Bronchial epithelial cell (primary cell): ENCODE measurements at regions not wholly inside any gene's neighbourhood (a gene's known extent, or its start where the extent isn't known, plus 50 kb on each side); places are given as distances from the start of the nearest gene placed in this dataset.

Experiments used
- DNase-seq: peaks from one replicate; pipeline ENCODE4 v3.0.0-alpha.2; 2010; ENCODE audit warnings: low read depth
- FAIRE-seq: peaks from 2 replicates; lab custom pipeline; 2011; peaks lifted over from hg19 to GRCh38; lab: Jason Lieb, UNC
- H3K27me3 ChIP-seq: 2 replicates; pipeline ENCODE4 v1.5.1; 2011; ENCODE audit warnings: low read length; ENCODE audit not compliant: control insufficient read depth, insufficient read depth
- H3K36me3 ChIP-seq: 2 replicates; pipeline ENCODE4 v1.5.1; 2011; ENCODE audit warnings: low read length; ENCODE audit not compliant: control insufficient read depth, insufficient read depth
- H3K4me3 ChIP-seq: 2 replicates; pipeline ENCODE4 v1.5.1; 2011; ENCODE audit warnings: mild to moderate bottlenecking, low read depth, low read length, control low read depth
- TF ChIP-seq, protein P1 (sequence below): IDR thresholded peaks from 2 replicates; pipeline ENCODE4 v1.5.1; 2011; ENCODE audit warnings: mild to moderate bottlenecking, moderate library complexity, low read length, control low read depth, inconsistent platforms; ENCODE audit not compliant: insufficient read depth, severe bottlenecking

DNA sequence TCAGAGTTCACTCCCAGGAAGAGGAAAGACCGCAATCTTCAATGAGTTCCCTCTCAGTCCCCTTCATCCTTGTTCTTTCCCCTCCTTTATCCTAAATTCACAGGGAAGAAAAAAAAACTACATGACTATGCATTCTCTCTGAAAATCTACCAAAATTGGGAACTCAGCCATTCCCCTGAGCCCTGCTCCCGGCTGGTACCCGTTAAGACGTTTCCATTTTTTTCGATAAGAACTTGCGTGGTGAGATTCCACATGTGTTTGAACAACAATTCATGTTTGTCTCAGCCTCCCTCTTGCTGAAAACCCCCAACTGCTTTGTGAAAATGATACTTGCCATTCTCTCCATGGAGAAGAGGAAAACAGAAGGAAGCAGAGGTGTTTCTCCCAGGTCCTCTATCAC lies 318.7 kb upstream of the ID2 start:
- Histone ChIP-seq H3K27me3 (no peaks in the 10 kb centered on the region), H3K36me3 (no peaks in the 10 kb centered on the region), H3K4me3 (no peak overlapping the region)
- TF ChIP-seq, protein P1, sequence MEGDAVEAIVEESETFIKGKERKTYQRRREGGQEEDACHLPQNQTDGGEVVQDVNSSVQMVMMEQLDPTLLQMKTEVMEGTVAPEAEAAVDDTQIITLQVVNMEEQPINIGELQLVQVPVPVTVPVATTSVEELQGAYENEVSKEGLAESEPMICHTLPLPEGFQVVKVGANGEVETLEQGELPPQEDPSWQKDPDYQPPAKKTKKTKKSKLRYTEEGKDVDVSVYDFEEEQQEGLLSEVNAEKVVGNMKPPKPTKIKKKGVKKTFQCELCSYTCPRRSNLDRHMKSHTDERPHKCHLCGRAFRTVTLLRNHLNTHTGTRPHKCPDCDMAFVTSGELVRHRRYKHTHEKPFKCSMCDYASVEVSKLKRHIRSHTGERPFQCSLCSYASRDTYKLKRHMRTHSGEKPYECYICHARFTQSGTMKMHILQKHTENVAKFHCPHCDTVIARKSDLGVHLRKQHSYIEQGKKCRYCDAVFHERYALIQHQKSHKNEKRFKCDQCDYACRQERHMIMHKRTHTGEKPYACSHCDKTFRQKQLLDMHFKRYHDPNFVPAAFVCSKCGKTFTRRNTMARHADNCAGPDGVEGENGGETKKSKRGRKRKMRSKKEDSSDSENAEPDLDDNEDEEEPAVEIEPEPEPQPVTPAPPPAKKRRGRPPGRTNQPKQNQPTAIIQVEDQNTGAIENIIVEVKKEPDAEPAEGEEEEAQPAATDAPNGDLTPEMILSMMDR, result no peak
- DNase-seq (no peak), FAIRE-seq (no peak)

DNA sequence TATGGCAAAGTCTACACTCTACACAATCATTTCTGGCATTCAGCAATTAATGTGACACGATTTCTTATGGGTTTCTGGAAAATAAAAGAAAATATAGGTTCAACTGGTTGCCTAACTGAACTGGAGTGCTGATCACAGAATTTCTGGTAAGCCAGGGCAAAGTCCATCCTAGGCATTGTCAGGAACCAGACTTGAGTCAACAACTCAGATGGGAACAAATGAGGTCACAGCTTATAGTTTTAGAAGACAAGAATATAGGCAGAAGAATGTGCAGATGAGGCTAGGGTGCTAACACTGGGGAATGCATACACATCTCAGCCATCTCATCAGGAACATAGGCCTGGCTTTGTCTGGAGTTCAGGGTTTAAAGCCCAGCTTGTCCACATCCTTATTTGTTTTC lies 317.2 kb upstream of the ID2 start:
- H3K4me3 ChIP-seq, result no peak overlapping the region
- H3K36me3 ChIP-seq, result no peaks in the 10 kb centered on the region
- FAIRE-seq, result no peak
- H3K27me3 ChIP-seq, result no peaks in the 10 kb centered on the region
- TF ChIP-seq, protein P1, result no peak
- no peak for DNase-seq

DNA sequence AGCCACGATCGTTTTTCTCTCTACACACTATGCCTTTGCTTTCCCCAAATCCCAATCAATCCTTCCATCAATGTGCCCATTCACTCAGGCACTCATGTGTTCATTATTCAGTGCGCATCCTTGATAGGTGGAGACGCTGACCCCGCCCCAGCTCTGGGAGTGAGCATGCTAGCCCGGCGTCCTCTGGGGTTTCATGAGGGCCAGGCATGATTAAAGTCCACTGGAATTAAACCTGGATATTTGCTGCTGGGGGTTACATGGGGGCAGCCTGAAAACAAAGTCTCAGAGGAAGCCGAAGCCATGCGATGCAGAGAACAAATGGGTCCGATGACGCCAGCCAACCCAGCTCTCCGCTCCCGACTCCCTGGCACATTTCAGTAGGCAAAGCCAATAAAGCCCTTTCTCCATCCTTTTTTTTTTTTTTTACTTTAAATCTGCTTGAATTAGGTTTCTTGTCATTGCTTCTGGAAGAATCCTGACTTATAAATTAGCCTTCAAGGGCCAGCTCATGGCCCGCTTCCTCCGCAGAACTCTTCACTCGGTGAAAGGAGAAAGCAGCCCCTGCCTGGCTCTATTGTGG lies 316.4 kb upstream of the ID2 start:
- Histone ChIP-seq H3K36me3 (no peaks in the 10 kb centered on the region), H3K27me3 (no peaks in the 10 kb centered on the region), H3K4me3 (no peak overlapping the region)
- FAIRE-seq (no peak), DNase-seq (no peak)
- TF ChIP-seq, protein P1, result no peak

DNA sequence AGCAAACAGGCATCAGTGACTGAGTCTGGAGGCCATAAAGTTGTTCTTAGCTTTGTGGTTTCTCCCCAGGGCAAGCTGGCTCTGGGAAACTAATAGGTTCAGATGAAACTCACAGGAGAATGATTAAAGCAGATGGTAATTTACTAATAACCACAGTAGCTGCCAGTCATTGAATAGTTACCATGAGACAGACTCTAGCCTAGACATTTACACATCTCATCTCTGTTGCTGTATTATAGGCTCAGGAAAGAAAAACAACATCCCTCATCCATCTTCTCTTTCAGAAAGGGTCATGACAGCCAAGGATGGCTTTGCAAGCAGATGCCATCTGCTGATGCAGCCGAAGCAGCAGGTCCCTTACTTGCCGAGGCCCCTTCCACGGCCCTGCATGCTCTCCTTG lies 314.0 kb upstream of the ID2 start:
- H3K27me3 ChIP-seq, result no peaks in the 10 kb centered on the region
- TF ChIP-seq, protein P1, result no peak
- no peak for FAIRE-seq

DNA sequence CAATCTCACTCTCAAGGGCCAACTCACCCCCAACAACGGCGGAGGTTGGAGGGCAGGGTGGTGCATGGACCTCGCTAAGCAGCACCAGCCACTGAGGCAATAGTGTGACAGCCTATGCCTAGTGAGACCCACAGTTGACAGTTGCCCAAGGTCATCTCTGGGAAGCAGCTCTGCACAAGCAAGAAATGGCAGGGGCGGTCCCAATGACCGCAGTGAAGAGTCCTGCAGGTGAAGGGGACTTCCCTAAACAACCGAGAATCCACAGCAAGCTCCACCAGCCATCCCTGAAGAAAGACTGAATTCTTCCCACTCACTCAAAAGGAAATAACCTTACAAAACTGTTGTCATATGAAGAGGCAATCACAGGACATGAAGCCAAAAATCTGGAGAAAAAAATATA lies 313.4 kb upstream of the ID2 start:
- DNase-seq, result no peak
- H3K27me3 ChIP-seq, result no peaks in the 10 kb centered on the region
- TF ChIP-seq, protein P1, result no peak

More for the DNA sequence above, 314.0 kb upstream of the ID2 start:
- no peak overlapping the region for H3K4me3 ChIP-seq
- H3K36me3 ChIP-seq, result no peaks in the 10 kb centered on the region
- no peak for DNase-seq

DNA sequence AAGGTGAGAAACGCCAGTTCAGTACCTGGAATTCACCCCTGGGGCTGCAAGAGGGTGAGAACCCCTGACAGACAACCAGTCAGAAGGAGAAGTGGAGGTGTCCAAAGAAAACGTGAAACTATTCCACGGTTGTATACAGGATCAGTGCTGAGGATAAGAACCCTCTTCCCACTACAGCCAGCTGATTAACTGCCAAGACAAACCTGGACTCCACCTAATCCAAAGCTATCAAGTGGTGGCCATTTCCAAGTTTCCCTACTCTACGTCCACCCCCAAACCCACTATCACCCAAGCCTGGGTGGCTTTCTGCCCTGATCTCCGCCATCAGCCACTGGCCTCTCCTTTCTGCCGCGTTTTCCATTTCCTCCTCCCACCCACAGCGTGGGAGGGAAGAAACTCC lies 312.3 kb upstream of the ID2 start:
- Histone ChIP-seq H3K27me3 (no peaks in the 10 kb centered on the region), H3K4me3 (no peak overlapping the region), H3K36me3 (no peaks in the 10 kb centered on the region)
- TF ChIP-seq, protein P1, result no peak
- FAIRE-seq (no peak), DNase-seq (no peak)

More for the DNA sequence above, 313.4 kb upstream of the ID2 start:
- no peak overlapping the region for H3K4me3 ChIP-seq
- no peak for FAIRE-seq
- no peaks in the 10 kb centered on the region for H3K36me3 ChIP-seq
